ENCODE measurements at regions not wholly inside any gene's neighbourhood (a gene's known extent, or its start where the extent isn't known, plus 50 kb on each side); places are given as distances from the start of the nearest gene placed in this dataset.
"Not testable (repeated sequence)": the region's sequence is repeated elsewhere in the genome, so short reads cannot be mapped to it uniquely, and the experiment has no call there.

DNA sequence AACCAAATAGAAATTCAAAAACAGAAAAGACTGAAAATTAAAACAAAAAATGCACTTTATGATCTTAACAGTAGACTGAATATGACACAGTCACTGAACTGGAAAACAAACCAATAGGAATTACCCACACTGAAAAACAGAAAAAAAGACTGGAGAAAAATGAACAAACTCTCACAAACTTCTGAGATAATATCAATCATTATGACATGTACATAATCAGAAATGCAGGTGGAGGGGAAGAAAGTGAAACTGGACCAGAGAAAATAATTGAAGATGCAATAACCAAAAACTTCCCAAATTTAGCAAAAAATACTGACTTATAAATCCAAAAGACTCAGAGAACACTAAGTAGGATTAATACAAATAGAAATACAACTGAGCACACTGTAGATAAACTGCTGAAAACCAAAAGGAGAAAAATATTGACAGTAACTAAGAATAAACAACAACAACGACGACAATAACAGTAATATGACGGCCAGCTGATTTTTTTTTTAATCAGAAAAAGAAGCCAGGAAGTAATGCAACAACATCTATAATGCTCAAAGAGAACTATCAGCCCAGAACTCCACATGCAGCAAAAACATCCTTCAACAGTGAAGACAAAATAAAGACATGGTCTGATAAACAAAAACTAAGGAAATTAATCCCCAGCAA, 108.1 kb downstream of the ZFAND4 start:
- DNase-seq, result no peak

- no peak for DNase-seq
Measured at GRCh38 chr10:45561952-45562351, 110.6 kb downstream of the ZFAND4 start.

- DNase-seq, result no peak
Measured at GRCh38 chr10:45560262-45560661, 112.3 kb downstream of the ZFAND4 start.

GRCh38 chr10:45558425-45558824, 114.1 kb downstream of the ZFAND4 start:
- peak; percentile 84 for DNase-seq

GRCh38 chr10:45557275-45557905, 115.2 kb downstream of the ZFAND4 start:
- DNase-seq, result peak; percentile 84

DNA sequence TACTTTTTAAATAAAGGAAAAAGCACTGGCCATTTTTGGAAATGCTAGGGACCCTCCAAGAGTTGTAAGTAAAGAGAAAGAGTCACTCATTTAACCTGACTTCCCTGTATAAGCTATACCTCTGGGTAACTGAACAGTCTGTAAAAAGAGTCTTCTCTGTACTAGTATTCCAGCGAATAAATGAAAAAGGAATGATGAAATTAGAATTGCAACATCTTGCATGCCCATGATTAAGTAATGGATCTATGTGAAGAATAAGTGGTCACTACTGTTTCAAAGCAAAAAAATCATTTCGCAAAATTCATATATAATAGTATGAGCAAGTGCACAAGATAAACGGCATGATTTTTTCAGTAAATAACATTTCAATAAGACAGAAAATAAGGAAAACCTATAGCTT, 116.8 kb downstream of the ZFAND4 start:
- DNase-seq, result no peak

GRCh38 chr10:45555332-45555731, 117.2 kb downstream of the ZFAND4 start:
- not testable (repeated sequence) for DNase-seq

GRCh38 chr10:45553613-45554012, 119.0 kb downstream of the ZFAND4 start:
- no peak for DNase-seq

- no peak for DNase-seq
Measured at GRCh38 chr10:45553155-45553554, 119.4 kb downstream of the ZFAND4 start.

GRCh38 chr10:45552476-45552875, 120.1 kb downstream of the ZFAND4 start:
- DNase-seq, result no peak

GRCh38 chr10:45550903-45551786, 121.4 kb downstream of the ZFAND4 start:
- DNase-seq, result no peak

DNA sequence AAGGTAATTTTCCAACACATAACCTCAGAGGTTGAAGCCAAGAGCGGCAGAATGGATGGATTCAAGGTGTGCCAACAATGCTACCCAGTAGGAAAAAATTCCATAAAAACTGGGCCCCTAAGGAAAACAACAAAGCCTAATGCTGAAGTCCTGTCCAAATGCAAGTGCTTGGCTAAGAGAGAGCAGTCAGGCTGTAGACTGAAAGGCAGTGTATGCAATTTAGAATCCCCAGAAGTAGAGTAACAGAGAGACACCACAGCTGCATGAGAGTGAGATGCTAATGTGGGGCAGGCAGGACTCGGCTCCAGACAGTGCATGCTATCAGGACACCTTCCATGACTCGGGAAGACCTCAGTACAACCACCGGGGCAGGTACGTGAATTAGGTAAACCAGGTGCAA, 124.5 kb downstream of the ZFAND4 start:
- no peak for DNase-seq

- no peak for DNase-seq
Measured at GRCh38 chr10:45547207-45547606, 125.4 kb downstream of the ZFAND4 start.

DNA sequence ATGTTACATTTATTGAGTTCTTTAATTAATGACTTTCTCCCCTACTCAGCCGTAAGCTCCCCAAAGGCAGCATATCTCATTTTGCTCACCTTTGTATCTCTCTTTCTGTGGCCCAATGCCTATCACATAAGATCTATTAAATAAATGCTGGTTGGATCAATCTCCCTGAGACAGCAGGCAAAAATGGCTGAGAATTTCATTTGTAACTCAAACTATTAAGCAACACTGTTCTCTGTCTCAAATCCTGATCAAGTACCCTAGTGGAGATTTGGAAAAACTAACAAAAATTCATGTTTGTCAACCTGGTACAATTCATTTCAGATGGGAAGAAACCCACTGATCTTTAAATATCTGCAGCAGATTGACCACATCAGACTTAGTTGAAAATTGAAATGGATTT, 127.4 kb downstream of the ZFAND4 start:
- no peak for DNase-seq

DNA sequence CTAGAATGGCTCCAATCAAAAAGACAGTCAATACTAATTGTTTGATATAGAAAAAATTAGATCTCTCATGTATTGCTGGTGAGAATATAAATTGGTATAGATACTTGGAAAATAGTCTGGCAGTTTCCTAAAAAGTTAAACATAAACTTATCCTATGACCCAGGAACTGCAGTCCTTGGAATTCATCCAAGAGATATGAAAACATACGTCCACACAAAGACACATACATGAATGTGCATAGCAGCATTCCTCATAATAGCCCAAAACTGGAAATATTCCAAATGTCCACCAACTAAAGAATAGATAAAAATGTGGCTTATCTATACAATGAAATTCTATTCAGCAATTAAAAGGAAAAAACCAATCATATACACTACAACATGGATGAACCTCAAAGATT, 128.4 kb downstream of the ZFAND4 start:
- DNase-seq, result peak; percentile 57

GRCh38 chr10:45541032-45541431, 131.5 kb downstream of the ZFAND4 start:
- not testable (repeated sequence) for DNase-seq

- DNase-seq, result not testable (repeated sequence)
Measured at GRCh38 chr10:45540589-45540988, 132.0 kb downstream of the ZFAND4 start.

- not testable (repeated sequence) for DNase-seq
Measured at GRCh38 chr10:45539569-45539968, 133.0 kb downstream of the ZFAND4 start.

GRCh38 chr10:45534572-45534971, 138.0 kb downstream of the ZFAND4 start:
- DNase-seq, result no peak

- no peak for DNase-seq
Measured at GRCh38 chr10:45532480-45532879, 140.1 kb downstream of the ZFAND4 start.

DNA sequence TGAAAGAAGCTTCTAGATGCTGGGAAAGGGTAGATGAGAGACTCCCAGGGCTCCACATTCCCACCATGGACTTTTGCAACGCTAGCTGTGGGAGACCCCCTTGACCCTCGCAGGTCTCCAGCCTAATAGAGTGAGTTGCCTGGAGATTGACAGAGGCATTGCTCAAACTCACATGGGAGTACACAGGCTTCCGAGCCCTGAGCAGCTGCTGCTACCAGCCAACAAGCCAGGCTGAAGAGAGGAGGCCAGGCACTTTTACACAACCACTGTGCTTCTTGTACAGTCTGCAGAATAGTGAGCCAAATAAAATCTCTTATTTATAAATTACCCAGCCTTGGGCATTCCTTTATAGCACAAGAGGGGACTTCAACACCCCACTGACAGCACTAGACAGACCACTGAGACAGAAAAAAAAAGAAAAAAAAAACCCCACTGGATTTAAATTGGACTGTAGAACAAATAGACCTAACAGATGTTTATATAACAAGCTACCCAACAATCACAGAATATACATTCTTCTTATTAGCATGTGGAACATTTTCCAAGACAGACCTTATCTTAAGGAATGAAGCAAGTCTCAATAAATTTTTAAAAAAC, 146.2 kb downstream of the ZFAND4 start:
- no peak for DNase-seq

DNA sequence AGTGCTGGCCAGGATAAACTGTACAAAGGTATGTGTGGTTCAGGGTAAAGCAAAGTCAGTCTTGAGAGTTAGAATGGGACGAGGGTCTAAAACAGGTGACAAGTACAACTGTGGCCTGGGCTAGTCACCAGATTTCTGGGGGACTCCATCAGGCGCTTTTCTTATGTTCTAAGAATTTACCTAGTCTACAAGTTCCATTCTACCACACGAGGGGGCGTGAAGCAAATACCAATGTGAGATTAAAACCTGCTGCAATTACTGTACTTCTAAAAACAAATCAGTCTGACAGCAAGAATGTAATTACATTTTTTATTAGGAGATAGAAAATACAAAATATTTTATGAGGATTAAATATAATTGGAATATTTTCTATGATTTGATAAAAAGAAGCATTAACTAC, 146.5 kb downstream of the ALOX5 start:
- DNase-seq, result no peak

GRCh38 chr10:45518741-45519140, 144.7 kb downstream of the ALOX5 start:
- DNase-seq, result no peak

Measured in hematopoietic multipotent progenitor cell treated with erythropoietin and hydrocortisone succinate and interleukin-3 and kit ligand, for 6 days (in vitro differentiated cells).